ENCODE measurements at regions not wholly inside any gene's neighbourhood (a gene's known extent, or its start where the extent isn't known, plus 50 kb on each side); places are given as distances from the start of the nearest gene placed in this dataset.

- Histone ChIP-seq H3K9ac (ENCODE audit: low read depth, low read length) (no peak overlapping the region), H3K4me3 (ENCODE audit: insufficient read depth, low read depth, low read length) (no peak overlapping the region), H3K56ac (ENCODE audit: extremely low read depth, insufficient read depth, low read length) (no peak overlapping the region), H3K27me3 (ENCODE audit: control insufficient read depth, insufficient read depth, low read length) (no peaks in the 10 kb centered on the region), H3K14ac (replicated peaks; ENCODE audit: low read depth, low read length) (no peak overlapping the region), H2AK5ac (ENCODE audit: low read depth, low read length) (no peak overlapping the region), H2BK15ac (ENCODE audit: low read depth, low read length) (no peak overlapping the region), H3K9me3 (ENCODE audit: control insufficient read depth, insufficient read depth, low read length) (peaks cover 2% of the 10 kb centered on the region; the same call in 1 of the 2 replicates), H3K4ac (ENCODE audit: low read depth, low read length) (no peak overlapping the region), H2AK9ac (replicated peaks; ENCODE audit: low read depth, low read length, poor library complexity) (no peak overlapping the region), H4K8ac (ENCODE audit: low read depth in 2 of 2, low read length in 2 of 2) (no peak overlapping the region), H3K36me3 (ENCODE audit: control insufficient read depth, insufficient read depth, low read length) (no peaks in the 10 kb centered on the region), H3K4me1 (ENCODE audit: control insufficient read depth, insufficient read depth, low read length) (no peaks in the 10 kb centered on the region), H2BK120ac (ENCODE audit: low read depth, low read length) (no peak overlapping the region), H4K91ac (ENCODE audit: insufficient read depth, low read depth, low read length) (no peak overlapping the region), H4K20me1 (ENCODE audit: insufficient read depth, low read length) (no peaks in the 10 kb centered on the region), H3K23ac (ENCODE audit: low read depth, low read length) (no peak overlapping the region), H3K18ac (ENCODE audit: low read depth, low read length) (no peak overlapping the region), H3K4me2 (ENCODE audit: low read depth, low read length) (no peak overlapping the region), H2BK5ac (ENCODE audit: low read depth, low read length, poor library complexity, severe bottlenecking) (no peak overlapping the region), H3K27ac (ENCODE audit: insufficient read depth, low read length) (no peak overlapping the region), H3K79me1 (ENCODE audit: low read depth in 1 of 2, low read length in 2 of 2) (no peaks in the 10 kb centered on the region), H2BK20ac (ENCODE audit: low read depth, low read length) (no peak overlapping the region), H3K9me1 (ENCODE audit: insufficient read depth, low read length) (no peaks in the 10 kb centered on the region), H2AFZ (replicated peaks; ENCODE audit: low read length, poor library complexity) (no peak overlapping the region), H4K5ac (ENCODE audit: low read depth, low read length) (no peak overlapping the region)
- dilution Hi-C loops (cut with HindIII; ENCODE audit: low sequenced_read_pairs, unreplicated experiment) (no loop called here), intact Hi-C loops (cut with micrococcal nuclease) (no loop called here), in situ Hi-C loops (cut with MboI; ENCODE audit: low sequenced_read_pairs) (no loop called here)
- WGBS, 2 experiments (ENCODE audit: extremely low coverage in 2 of 2, insufficient read length in 1 of 2), result no CpG with 5 or more reads among the region's 2 CpGs
- BruUV-seq (replicated peaks), result no TSS peak
- CTCF ChIA-PET, result no interaction called here
- DNase-seq, result no peak
- no peak for ATAC-seq (ENCODE audit: low read depth)
- TF ChIP-seq SMC3 (IDR thresholded peaks at IDR 0.05; ENCODE audit: low read depth, low read length) (no peak), FOS (IDR thresholded peaks at IDR 0.05; ENCODE audit: low read depth, low read length) (no peak), RCOR1 (IDR thresholded peaks at IDR 0.05; ENCODE audit: insufficient replicate concordance, low read length) (no peak), MXI1 (IDR thresholded peaks at IDR 0.05; ENCODE audit: borderline replicate concordance, low read depth, low read length) (no peak), NFE2L2 (IDR thresholded peaks at IDR 0.05; ENCODE audit: low read depth, low read length) (no peak), MAFK (IDR thresholded peaks at IDR 0.05; ENCODE audit: low read depth, low read length) (no peak), RFX5 (IDR thresholded peaks at IDR 0.05; ENCODE audit: low read depth, low read length) (no peak), POLR2A (IDR thresholded peaks at IDR 0.05; ENCODE audit: low read depth, low read length) (no peak), MAZ (IDR thresholded peaks at IDR 0.05; ENCODE audit: borderline replicate concordance, low read depth, low read length) (no peak), RAD21 (IDR thresholded peaks at IDR 0.05; ENCODE audit: low read length) (no peak), BHLHE40 (IDR thresholded peaks at IDR 0.05; ENCODE audit: low read depth, low read length) (no peak), CHD1 (IDR thresholded peaks at IDR 0.05; ENCODE audit: low read depth, low read length) (no peak), CEBPB (IDR thresholded peaks at IDR 0.05; ENCODE audit: low read depth, low read length) (no peak)
- TF ChIP-seq, protein P1, sequence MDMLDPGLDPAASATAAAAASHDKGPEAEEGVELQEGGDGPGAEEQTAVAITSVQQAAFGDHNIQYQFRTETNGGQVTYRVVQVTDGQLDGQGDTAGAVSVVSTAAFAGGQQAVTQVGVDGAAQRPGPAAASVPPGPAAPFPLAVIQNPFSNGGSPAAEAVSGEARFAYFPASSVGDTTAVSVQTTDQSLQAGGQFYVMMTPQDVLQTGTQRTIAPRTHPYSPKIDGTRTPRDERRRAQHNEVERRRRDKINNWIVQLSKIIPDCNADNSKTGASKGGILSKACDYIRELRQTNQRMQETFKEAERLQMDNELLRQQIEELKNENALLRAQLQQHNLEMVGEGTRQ (IDR thresholded peaks at IDR 0.05; ENCODE audit: low read depth, low read length), result no peak
- TF ChIP-seq, protein P2, sequence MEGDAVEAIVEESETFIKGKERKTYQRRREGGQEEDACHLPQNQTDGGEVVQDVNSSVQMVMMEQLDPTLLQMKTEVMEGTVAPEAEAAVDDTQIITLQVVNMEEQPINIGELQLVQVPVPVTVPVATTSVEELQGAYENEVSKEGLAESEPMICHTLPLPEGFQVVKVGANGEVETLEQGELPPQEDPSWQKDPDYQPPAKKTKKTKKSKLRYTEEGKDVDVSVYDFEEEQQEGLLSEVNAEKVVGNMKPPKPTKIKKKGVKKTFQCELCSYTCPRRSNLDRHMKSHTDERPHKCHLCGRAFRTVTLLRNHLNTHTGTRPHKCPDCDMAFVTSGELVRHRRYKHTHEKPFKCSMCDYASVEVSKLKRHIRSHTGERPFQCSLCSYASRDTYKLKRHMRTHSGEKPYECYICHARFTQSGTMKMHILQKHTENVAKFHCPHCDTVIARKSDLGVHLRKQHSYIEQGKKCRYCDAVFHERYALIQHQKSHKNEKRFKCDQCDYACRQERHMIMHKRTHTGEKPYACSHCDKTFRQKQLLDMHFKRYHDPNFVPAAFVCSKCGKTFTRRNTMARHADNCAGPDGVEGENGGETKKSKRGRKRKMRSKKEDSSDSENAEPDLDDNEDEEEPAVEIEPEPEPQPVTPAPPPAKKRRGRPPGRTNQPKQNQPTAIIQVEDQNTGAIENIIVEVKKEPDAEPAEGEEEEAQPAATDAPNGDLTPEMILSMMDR (conservative IDR thresholded peaks at IDR 0.05; ENCODE audit: low read depth, low read length), result no peak
- TF ChIP-seq, protein P3, sequence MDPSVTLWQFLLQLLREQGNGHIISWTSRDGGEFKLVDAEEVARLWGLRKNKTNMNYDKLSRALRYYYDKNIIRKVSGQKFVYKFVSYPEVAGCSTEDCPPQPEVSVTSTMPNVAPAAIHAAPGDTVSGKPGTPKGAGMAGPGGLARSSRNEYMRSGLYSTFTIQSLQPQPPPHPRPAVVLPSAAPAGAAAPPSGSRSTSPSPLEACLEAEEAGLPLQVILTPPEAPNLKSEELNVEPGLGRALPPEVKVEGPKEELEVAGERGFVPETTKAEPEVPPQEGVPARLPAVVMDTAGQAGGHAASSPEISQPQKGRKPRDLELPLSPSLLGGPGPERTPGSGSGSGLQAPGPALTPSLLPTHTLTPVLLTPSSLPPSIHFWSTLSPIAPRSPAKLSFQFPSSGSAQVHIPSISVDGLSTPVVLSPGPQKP (IDR thresholded peaks at IDR 0.05; ENCODE audit: borderline replicate concordance, low read depth, low read length), result no peak
- POLR2A ChIA-PET (ENCODE audit: unreplicated experiment), result no interaction called here
These were observed 500.4 kb downstream of the GALC start for GRCh38 chr14:87492561-87492960.

Data from IMR-90 (cell line).